K562 (cell line): ENCODE measurements at regions not wholly inside any gene's neighbourhood (a gene's known extent, or its start where the extent isn't known, plus 50 kb on each side); places are given as distances from the start of the nearest gene placed in this dataset.

Source experiments
- ADNP ChIP-seq: fragments of 200-800 bp; sonication (Bioruptor generic); IDR thresholded peaks from 2 replicates; pipeline ENCODE4 v1.6.1; 2016; ENCODE audit warnings: missing genetic modification characterization, missing compliant biosample characterization
- BRD9 ChIP-seq: fragments of 450-650 bp; IDR thresholded peaks from 2 replicates; pipeline ENCODE4 v1.6.1; 2018; ENCODE audit warnings: low read depth; ENCODE audit not compliant: partially characterized antibody
- ETV1 ChIP-seq: fragments of 450-650 bp; conservative IDR thresholded peaks from 2 replicates; pipeline ENCODE4 v1.6.1; 2016; ENCODE audit warnings: missing genetic modification characterization, control low read depth, low read depth, missing compliant biosample characterization
- FIP1L1 ChIP-seq: fragments of 200-400 bp; formaldehyde crosslinking; IDR thresholded peaks from 2 replicates; pipeline ENCODE4 v1.6.1; 2018; ENCODE audit warnings: mild to moderate bottlenecking, low read depth, low read length; ENCODE audit not compliant: poor library complexity, severe bottlenecking
- GATAD2A ChIP-seq: fragments of 450-650 bp; IDR thresholded peaks from 2 replicates; pipeline ENCODE4 v1.6.1; 2017
- HDAC1 ChIP-seq, 2 experiments: fragments of 450-650 bp; IDR thresholded peaks; 2 replicates each; pipeline ENCODE4 v1.6.1; 2016 to 2017; ENCODE audit warnings: inconsistent platforms in 1 of 2, mild to moderate bottlenecking in 1 of 2, moderate library complexity in 1 of 2
- NR0B1 ChIP-seq: fragments of 450-650 bp; IDR thresholded peaks from one replicate; pipeline ENCODE4 v1.6.1; 2018; ENCODE audit warnings: mild to moderate bottlenecking, moderate library complexity; ENCODE audit not compliant: partially characterized antibody
- NR2C2 ChIP-seq, 2 experiments: fragments of 200-800 bp in 1 of 2; sonication (Bioruptor generic) in 1 of 2; sonication (generic) in 1 of 2; formaldehyde crosslinking in 1 of 2; IDR thresholded peaks; 2 replicates each; pipeline versions ENCODE4 v1.6.1 to v1.8.0; 2016 to 2022; ENCODE audit warnings: mild to moderate bottlenecking in 1 of 2, missing compliant biosample characterization in 1 of 2, missing genetic modification characterization in 1 of 2, missing genetic modification reagents in 1 of 2
- POLR2B ChIP-seq: fragments of 450-650 bp; IDR thresholded peaks from 2 replicates; pipeline ENCODE4 v1.6.1; 2018; ENCODE audit warnings: low read depth; ENCODE audit not compliant: partially characterized antibody
- POLR2G ChIP-seq: fragments of 200-400 bp; formaldehyde crosslinking; IDR thresholded peaks from 2 replicates; pipeline ENCODE4 v1.6.1; 2017; ENCODE audit warnings: low read depth, mild to moderate bottlenecking, antibody characterized with exemption, low read length, moderate library complexity
- TAF9B ChIP-seq: fragments of 450-650 bp; IDR thresholded peaks from 2 replicates; pipeline ENCODE4 v1.6.1; 2018; ENCODE audit warnings: mild to moderate bottlenecking; ENCODE audit not compliant: partially characterized antibody
- TCFL5 ChIP-seq: fragments of 250-450 bp; sonication (Bioruptor Pico); conservative IDR thresholded peaks from 2 replicates; pipeline ENCODE4 v1.6.1; 2021; ENCODE audit warnings: mild to moderate bottlenecking, moderate library complexity, matching md5 sums
- TRIM25 ChIP-seq: fragments of 450-650 bp; IDR thresholded peaks from 2 replicates; pipeline ENCODE4 v1.7.0; 2016; ENCODE audit warnings: borderline replicate concordance
- ZC3H8 ChIP-seq: fragments of 450-650 bp; IDR thresholded peaks from 2 replicates; pipeline ENCODE4 v1.6.1; 2017
- ZFP36 ChIP-seq: fragments of 150-350 bp; IDR thresholded peaks from 2 replicates; pipeline ENCODE4 v1.6.1; 2018; ENCODE audit warnings: low read length, low read depth; ENCODE audit not compliant: partially characterized antibody
- ZNF140 ChIP-seq: fragments of 250-450 bp; sonication (Bioruptor Pico); IDR thresholded peaks from 2 replicates; pipeline ENCODE4 v1.8.0; 2021; ENCODE audit warnings: moderate library complexity, mild to moderate bottlenecking, inconsistent platforms
- ZNF318 ChIP-seq, 2 experiments: fragments of 450-650 bp; IDR thresholded peaks; 2 replicates each; pipeline ENCODE4 v1.6.1; 2016; ENCODE audit warnings: mild to moderate bottlenecking in 2 of 2, borderline replicate concordance in 1 of 2, low read depth in 1 of 2, moderate library complexity in 1 of 2
- ZNF696 ChIP-seq: fragments of 250-450 bp; sonication (Bioruptor Pico); conservative IDR thresholded peaks from 2 replicates; pipeline ENCODE4 v1.4.0; 2020; ENCODE audit warnings: mild to moderate bottlenecking, moderate library complexity
- ZSCAN29 ChIP-seq: fragments of 450-650 bp; IDR thresholded peaks from 2 replicates; pipeline ENCODE4 v1.6.1; 2017

- TF ChIP-seq ZNF318 (IDR thresholded peaks at IDR 0.05; ENCODE audit: borderline replicate concordance in 1 of 2, low read depth in 1 of 2) (peak in 1 of 2 experiments; percentile 99; a peak in 2 of 4 replicates), HDAC1 (IDR thresholded peaks at IDR 0.05) (peak in 1 of 2 experiments; percentile 83; a peak in 2 of 4 replicates), ZSCAN29 (no peak), NR2C2 (CRISPR knock-in tag; IDR thresholded peaks at IDR 0.05) (no peak), NR2C2 (tag; IDR thresholded peaks at IDR 0.05) (no peak), FIP1L1 (no peak), TCFL5 (CRISPR knock-in tag) (no peak), BRD9 (no peak), ZFP36 (no peak), ZNF696 (CRISPR knock-in tag) (no peak), TRIM25 (no peak), ETV1 (no peak), ZNF140 (CRISPR knock-in tag) (no peak), POLR2G (no peak), ZC3H8 (no peak), TAF9B (peak; percentile 99), ADNP (no peak), POLR2B (no peak), NR0B1 (no peak), GATAD2A (peak; percentile 91)
Measured at GRCh38 chr7:7099584-7100014, 82.7 kb upstream of the C1GALT1 start (continued).
